HG03097 (cell line): ENCODE measurements at regions not wholly inside any gene's neighbourhood (a gene's known extent, or its start where the extent isn't known, plus 50 kb on each side); places are given as distances from the start of the nearest gene placed in this dataset.

Source experiments
- ATAC-seq: cut with Tn5 transposase; IDR thresholded peaks from one replicate; pipeline ENCODE4 v1.9.1; 2021; ENCODE audit not compliant: unreplicated experiment, low FRiP score

GRCh38 chr9:109910671-109911518 is 130.9 kb downstream of the PALM2AKAP2 start:
- ATAC-seq = no peak

- no peak for ATAC-seq
These were observed 132.1 kb downstream of the PALM2AKAP2 start for GRCh38 chr9:109912082-109912582.

GRCh38 chr9:109912726-109913460 is 132.9 kb downstream of the PALM2AKAP2 start:
- no peak for ATAC-seq

DNA sequence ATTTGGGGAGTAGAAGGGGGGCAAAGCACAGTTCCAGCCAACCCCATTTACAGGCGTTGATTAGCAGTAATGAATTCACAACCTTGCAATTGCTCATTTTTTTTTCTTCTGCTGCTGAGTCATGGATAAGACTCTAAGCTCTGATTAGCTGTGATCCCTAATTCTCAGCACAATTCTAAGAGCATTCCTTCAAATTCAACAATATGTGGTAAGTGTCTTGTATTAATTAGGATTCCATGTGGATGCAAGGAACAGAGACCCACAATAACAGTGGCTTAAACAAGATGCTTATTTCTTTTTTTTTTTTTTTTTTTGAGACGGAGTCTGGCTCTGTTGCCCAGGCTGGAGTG is 133.4 kb downstream of the PALM2AKAP2 start:
- ATAC-seq = no peak

- ATAC-seq = peak; percentile 55
These were observed 134.5 kb downstream of the PALM2AKAP2 start for GRCh38 chr9:109914280-109915027.

DNA sequence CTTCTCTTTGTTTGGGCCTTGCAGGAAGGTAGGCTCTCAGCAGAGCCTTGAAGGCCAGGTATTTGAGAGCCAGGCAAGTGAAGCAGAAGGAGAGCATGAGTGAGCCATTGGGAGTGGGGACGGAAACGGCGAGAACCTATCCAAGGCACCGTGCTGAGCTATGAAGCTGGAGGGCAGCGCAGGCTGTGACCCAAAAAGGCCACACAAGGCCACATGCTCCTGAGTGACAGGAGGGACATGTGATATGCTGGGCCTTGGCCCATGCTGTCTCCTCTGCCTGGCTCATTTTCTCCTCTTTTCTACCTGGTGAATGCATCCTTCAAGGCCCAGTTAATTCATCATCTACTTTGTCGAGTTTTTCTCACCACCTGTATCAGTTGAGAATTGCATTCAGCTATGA is 136.3 kb downstream of the PALM2AKAP2 start:
- ATAC-seq = no peak

- ATAC-seq = peak; percentile 62
These were observed 138.6 kb downstream of the PALM2AKAP2 start for GRCh38 chr9:109918339-109919163.

- no peak for ATAC-seq
These were observed 139.9 kb downstream of the PALM2AKAP2 start for GRCh38 chr9:109919736-109920408.

GRCh38 chr9:109922617-109923470 is 142.8 kb downstream of the PALM2AKAP2 start:
- ATAC-seq = no peak

GRCh38 chr9:109923471-109923760 is 143.4 kb downstream of the PALM2AKAP2 start:
- ATAC-seq = no peak

GRCh38 chr9:109923806-109924205 is 143.8 kb downstream of the PALM2AKAP2 start:
- no peak for ATAC-seq

DNA sequence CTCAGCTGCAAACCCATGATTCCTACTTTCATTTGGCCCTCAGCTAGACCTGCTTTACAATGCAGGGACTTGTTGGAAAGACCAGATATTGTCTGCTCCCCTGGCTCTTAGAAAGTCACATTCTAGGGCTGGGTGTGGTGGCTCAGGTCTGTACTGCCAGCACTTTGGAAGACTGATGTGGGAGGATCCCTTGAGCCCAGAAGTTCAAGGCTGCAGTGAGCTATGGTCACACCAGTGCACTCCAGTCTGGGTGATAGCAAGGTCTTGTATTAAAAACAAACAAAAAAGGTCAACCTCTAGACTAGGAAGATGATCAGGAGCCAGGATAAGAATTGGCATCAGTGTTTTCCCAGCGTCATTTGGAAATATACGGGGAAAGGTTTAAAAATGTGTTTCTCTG is 145.8 kb downstream of the PALM2AKAP2 start:
- ATAC-seq = no peak

- no peak for ATAC-seq
These were observed 146.4 kb downstream of the PALM2AKAP2 start for GRCh38 chr9:109926421-109926869.

DNA sequence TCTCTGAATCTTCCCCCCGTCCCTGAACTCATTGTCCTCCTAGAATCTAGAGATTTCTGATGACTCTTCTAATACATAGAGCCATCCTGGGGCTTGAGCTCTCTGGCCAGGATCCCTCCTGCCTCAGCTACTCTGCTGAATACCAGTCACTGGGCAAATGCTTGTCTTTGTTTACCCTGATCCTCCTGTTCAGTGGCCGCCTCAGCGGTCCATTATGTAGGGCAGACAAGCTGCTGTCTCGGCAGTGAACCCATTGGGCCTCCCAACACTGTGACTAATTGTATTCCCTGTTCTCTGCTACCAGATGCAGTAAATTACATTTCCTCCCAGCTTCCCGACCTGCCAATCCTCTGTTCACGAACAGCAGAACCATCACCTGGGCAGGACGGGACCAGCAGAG is 151.6 kb downstream of the PALM2AKAP2 start:
- ATAC-seq = no peak

GRCh38 chr9:109934136-109934856 is 154.3 kb downstream of the PALM2AKAP2 start:
- ATAC-seq = no peak

DNA sequence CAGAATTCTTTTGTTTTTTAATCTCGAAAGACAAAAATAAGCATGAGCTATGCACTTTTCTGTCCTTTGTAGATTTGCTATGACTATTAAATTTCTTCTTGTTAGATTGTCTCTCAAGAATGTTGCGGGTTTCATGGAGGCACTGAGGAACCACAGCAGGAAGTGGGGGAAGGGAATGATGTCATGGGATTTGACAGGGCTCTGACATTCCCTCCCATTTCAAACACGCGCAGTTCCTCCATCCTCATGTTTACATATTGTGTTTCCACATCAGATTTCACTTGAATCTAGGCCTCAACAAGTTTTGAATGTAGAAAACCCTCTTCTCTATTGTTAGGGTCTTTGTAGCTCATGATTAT is 154.8 kb downstream of the PALM2AKAP2 start:
- ATAC-seq = no peak

DNA sequence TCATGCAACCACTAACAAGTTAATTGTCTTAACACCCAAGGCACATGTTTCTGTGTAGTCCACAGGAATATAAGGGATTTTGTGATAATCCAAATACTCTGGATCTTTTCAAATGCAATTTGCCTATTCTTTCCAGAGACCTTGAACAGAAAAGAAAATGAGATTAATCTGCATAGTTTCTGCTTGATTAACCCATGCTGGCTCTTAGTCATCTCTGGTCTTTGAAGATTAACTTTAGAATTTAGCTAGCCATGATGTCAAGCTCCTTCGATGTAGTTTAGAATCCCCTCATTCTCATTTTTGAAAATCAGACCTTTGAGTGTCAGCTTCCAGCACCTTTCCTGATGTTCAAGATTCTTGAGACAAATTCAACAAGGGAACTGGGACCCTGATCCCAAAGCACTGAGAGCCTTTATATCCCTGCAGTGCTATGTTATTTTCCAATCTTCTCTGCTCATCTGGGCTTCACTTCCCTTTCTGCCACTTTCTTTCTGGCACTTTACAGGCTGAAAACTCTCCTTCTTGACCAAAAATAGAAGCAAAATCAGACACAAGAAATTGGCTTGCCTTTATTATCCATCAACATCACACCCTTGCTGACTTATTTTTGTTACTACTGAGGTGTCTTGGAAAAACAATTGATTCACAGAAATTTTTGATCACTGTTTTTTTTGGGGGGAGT is 155.5 kb downstream of the PALM2AKAP2 start:
- no peak for ATAC-seq
